ENCODE measurements at regions not wholly inside any gene's neighbourhood (a gene's known extent, or its start where the extent isn't known, plus 50 kb on each side); places are given as distances from the start of the nearest gene placed in this dataset.

DNA sequence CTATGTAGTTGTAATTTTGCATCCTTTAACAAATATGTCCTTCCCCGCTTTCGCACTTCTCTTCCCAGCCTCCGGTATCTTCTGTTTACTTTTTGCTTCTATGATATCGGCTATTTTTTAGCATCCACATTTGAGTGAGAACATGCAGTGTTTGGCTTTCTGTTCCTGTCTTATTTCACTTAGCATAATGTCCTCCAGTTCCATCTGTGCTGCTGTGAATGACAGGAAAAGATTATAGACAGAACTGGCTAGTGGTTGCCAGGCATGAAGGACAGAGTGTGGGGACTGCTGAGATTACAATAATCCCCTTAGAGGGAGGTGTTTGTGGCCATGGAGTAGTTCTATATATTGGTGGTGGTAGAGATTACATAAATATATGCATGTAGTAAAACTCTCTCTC is 588.6 kb downstream of the NLGN4X start:
- Mint-ChIP-seq H3K4me1 (ENCODE audit: unreplicated experiment) (no peaks in the 10 kb centered on the region), H3K9me3 (ENCODE audit: unreplicated experiment) (peaks cover 54% of the 10 kb centered on the region), H3K4me3 (ENCODE audit: unreplicated experiment) (no peak overlapping the region), H3K36me3 (ENCODE audit: unreplicated experiment) (no peaks in the 10 kb centered on the region), H3K27ac (ENCODE audit: unreplicated experiment) (no peak overlapping the region), H3K27me3 (ENCODE audit: unreplicated experiment) (no peaks in the 10 kb centered on the region)
- DNase-seq (ENCODE audit: extremely low spot score, unreplicated experiment), result no peak
- TF ChIP-seq, protein P1, sequence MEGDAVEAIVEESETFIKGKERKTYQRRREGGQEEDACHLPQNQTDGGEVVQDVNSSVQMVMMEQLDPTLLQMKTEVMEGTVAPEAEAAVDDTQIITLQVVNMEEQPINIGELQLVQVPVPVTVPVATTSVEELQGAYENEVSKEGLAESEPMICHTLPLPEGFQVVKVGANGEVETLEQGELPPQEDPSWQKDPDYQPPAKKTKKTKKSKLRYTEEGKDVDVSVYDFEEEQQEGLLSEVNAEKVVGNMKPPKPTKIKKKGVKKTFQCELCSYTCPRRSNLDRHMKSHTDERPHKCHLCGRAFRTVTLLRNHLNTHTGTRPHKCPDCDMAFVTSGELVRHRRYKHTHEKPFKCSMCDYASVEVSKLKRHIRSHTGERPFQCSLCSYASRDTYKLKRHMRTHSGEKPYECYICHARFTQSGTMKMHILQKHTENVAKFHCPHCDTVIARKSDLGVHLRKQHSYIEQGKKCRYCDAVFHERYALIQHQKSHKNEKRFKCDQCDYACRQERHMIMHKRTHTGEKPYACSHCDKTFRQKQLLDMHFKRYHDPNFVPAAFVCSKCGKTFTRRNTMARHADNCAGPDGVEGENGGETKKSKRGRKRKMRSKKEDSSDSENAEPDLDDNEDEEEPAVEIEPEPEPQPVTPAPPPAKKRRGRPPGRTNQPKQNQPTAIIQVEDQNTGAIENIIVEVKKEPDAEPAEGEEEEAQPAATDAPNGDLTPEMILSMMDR (IDR thresholded peaks at IDR 0.05), result no peak

DNA sequence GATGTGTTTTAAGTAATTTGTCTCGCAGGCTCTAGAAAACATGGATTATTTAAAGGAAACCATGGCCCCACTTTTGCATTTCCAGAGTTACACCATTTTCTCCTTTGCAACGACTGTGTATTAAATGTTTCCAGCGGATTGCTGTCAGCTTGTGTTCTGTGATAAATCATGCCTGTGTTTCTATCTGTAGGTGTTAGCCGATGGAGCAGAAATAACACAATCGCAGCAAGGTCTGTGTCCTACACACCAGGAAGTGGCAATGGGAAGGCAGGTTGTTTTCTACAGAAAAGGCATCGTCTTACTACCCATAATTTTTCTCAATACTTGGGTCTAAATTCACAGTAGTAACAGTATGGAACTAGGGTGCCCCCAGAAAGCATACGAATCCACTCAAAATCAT is 590.1 kb downstream of the NLGN4X start:
- Mint-ChIP-seq H3K27ac (ENCODE audit: unreplicated experiment) (no peak overlapping the region), H3K4me3 (ENCODE audit: unreplicated experiment) (no peak overlapping the region), H3K9me3 (ENCODE audit: unreplicated experiment) (peaks cover 49% of the 10 kb centered on the region), H3K4me1 (ENCODE audit: unreplicated experiment) (no peaks in the 10 kb centered on the region), H3K27me3 (ENCODE audit: unreplicated experiment) (no peaks in the 10 kb centered on the region), H3K36me3 (ENCODE audit: unreplicated experiment) (no peaks in the 10 kb centered on the region)
- TF ChIP-seq, protein P1 (IDR thresholded peaks at IDR 0.05), result no peak
- no peak for DNase-seq (ENCODE audit: extremely low spot score, unreplicated experiment)

DNA sequence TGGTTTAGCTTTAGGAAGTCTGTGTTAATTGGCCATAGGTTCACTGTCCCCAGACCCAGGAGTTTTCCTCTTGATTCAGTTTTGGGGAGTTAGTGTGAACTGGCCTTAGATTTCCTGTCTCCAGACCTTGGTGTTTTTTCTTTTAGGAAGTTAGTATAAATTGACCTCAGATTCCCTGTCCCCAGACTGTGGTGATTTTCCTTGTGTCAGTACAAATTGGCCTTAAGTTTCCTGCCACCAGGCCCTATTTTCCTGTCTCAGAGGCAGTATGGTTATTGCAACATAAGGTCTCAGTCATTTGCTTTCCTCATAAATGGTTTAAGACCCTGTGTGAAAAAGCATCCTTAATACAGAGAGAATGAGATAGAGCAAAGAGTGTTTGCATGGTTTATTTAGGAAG is 595.8 kb downstream of the NLGN4X start:
- TF ChIP-seq, protein P1 (IDR thresholded peaks at IDR 0.05), result no peak
- Mint-ChIP-seq H3K36me3 (ENCODE audit: unreplicated experiment) (no peaks in the 10 kb centered on the region), H3K9me3 (ENCODE audit: unreplicated experiment) (peaks cover 30% of the 10 kb centered on the region), H3K4me1 (ENCODE audit: unreplicated experiment) (no peaks in the 10 kb centered on the region), H3K4me3 (ENCODE audit: unreplicated experiment) (no peak overlapping the region), H3K27me3 (ENCODE audit: unreplicated experiment) (no peaks in the 10 kb centered on the region), H3K27ac (ENCODE audit: unreplicated experiment) (no peak overlapping the region)
- DNase-seq (ENCODE audit: extremely low spot score, unreplicated experiment), result no peak

DNA sequence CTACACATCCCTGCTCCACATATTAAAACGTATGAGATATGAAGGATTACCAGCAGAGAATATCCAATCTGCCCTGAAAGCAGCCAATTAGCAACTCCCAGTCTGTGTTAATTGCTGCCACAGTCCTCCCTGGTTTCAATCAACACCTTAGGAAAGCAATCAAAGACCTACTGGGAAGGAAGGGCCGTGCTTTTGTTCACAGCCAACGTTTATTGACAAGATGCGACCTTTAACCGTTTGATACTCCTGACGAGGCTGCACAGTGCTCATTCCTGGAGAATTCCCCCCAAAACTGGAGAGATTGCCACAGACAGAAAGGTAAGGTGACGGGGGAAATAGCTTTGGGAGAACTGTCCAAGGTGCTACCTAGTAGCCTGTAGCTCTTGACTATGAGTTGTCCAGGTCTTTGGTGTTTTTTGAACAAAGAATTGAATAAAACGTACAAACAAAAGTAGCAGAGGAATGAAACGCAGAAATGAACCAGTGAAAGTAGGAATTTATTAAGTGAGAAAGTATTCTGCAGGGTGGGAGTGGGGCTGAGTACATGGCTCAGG is 596.5 kb downstream of the NLGN4X start:
- H3K36me3 Mint-ChIP-seq (ENCODE audit: unreplicated experiment), result no peaks in the 10 kb centered on the region
- H3K4me3 Mint-ChIP-seq (ENCODE audit: unreplicated experiment), result no peak overlapping the region
- no peaks in the 10 kb centered on the region for H3K4me1 Mint-ChIP-seq (ENCODE audit: unreplicated experiment)
- H3K27me3 Mint-ChIP-seq (ENCODE audit: unreplicated experiment), result no peaks in the 10 kb centered on the region
- no peak overlapping the region for H3K27ac Mint-ChIP-seq (ENCODE audit: unreplicated experiment)
- DNase-seq (ENCODE audit: extremely low spot score, unreplicated experiment), result no peak
- TF ChIP-seq, protein P1 (IDR thresholded peaks at IDR 0.05), result no peak
- H3K9me3 Mint-ChIP-seq (ENCODE audit: unreplicated experiment), result peaks cover 33% of the 10 kb centered on the region

DNA sequence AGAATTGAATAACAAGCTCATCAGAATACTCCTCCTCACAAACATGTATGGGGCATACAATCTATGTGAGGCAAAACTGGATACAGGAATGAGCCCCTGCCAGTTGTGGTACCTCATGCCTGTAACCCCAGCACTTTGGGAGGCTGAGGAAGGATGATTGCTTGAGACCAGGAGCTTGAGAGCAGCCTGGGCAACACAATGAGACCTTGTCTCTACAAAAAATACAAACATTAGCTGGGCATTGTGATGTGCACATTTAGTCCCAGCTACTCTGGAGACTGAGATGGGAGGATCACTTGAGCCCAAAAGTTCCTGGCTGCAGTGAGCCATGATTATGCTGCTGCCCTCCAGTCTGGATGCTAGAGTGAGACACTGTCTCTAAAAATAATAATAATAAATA is 611.0 kb downstream of the NLGN4X start:
- Mint-ChIP-seq H3K4me3 (ENCODE audit: unreplicated experiment) (no peak overlapping the region), H3K36me3 (ENCODE audit: unreplicated experiment) (no peaks in the 10 kb centered on the region)

More for the DNA sequence above, 611.0 kb downstream of the NLGN4X start:
- no peak overlapping the region for H3K27ac Mint-ChIP-seq (ENCODE audit: unreplicated experiment)
- peaks cover 52% of the 10 kb centered on the region for H3K9me3 Mint-ChIP-seq (ENCODE audit: unreplicated experiment)
- H3K4me1 Mint-ChIP-seq (ENCODE audit: unreplicated experiment), result no peaks in the 10 kb centered on the region
- TF ChIP-seq, protein P1 (IDR thresholded peaks at IDR 0.05), result no peak
- no peak for DNase-seq (ENCODE audit: extremely low spot score, unreplicated experiment)
- H3K27me3 Mint-ChIP-seq (ENCODE audit: unreplicated experiment), result no peaks in the 10 kb centered on the region
